Islet precursor cell (in vitro differentiated cells): ENCODE measurements at regions not wholly inside any gene's neighbourhood (a gene's known extent, or its start where the extent isn't known, plus 50 kb on each side); places are given as distances from the start of the nearest gene placed in this dataset.
A peak's percentile ranks its signal among the peaks of the same experiment; 100 is the strongest.

Experiments
- DNase-seq: peaks from one replicate; pipeline ENCODE4 v3.0.0-alpha.2; 2018

- no peak for DNase-seq
These were observed 79.8 kb upstream of the PHYHIPL start for GRCh38 chr10:59096631-59097030.

GRCh38 chr10:59098387-59098786, 78.1 kb upstream of the PHYHIPL start:
- no peak for DNase-seq

- no peak for DNase-seq
These were observed 77.5 kb upstream of the PHYHIPL start for GRCh38 chr10:59098831-59099452.

GRCh38 chr10:59099481-59099880, 77.0 kb upstream of the PHYHIPL start:
- DNase-seq = no peak

- no peak for DNase-seq
These were observed 74.0 kb upstream of the PHYHIPL start for GRCh38 chr10:59102394-59102793.

- DNase-seq = no peak
These were observed 72.3 kb upstream of the PHYHIPL start for GRCh38 chr10:59104186-59104585.

GRCh38 chr10:59106441-59106840, 70.0 kb upstream of the PHYHIPL start:
- no peak for DNase-seq

GRCh38 chr10:59107147-59107546, 69.3 kb upstream of the PHYHIPL start:
- no peak for DNase-seq

- no peak for DNase-seq
These were observed 68.1 kb upstream of the PHYHIPL start for GRCh38 chr10:59108296-59108870.

GRCh38 chr10:59108886-59109288, 67.6 kb upstream of the PHYHIPL start:
- no peak for DNase-seq

- no peak for DNase-seq
These were observed 66.6 kb upstream of the PHYHIPL start for GRCh38 chr10:59109826-59110225.

- DNase-seq = no peak
These were observed 52.3 kb upstream of the PHYHIPL start for GRCh38 chr10:59124187-59124586.

- DNase-seq = no peak
These were observed 50.8 kb upstream of the PHYHIPL start for GRCh38 chr10:59125666-59126065.

GRCh38 chr10:59126261-59126660, 50.2 kb upstream of the PHYHIPL start:
- DNase-seq = peak; percentile 53
